ENCODE measurements at regions not wholly inside any gene's neighbourhood (a gene's known extent, or its start where the extent isn't known, plus 50 kb on each side); places are given as distances from the start of the nearest gene placed in this dataset.

DNA sequence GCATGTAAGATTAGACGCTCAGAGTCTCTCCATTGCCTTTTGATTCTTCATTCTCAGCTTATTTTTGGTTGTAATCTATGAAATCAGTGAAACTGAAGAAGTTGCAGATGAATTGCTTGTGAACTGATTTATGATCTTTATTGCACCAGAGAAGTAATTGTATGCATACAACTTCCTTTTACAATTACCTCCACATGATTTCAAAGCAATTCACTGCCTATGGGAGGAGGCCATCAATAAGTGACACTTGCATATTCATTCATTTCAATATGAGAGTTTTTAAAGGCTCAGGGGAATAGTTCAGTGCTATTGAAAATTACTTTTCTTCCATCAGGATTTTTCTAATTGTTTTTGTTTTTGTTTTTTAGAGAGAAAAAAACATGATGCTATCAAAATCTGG lies 222.3 kb downstream of the NKX6-1 start:
- TF ChIP-seq, protein P1, sequence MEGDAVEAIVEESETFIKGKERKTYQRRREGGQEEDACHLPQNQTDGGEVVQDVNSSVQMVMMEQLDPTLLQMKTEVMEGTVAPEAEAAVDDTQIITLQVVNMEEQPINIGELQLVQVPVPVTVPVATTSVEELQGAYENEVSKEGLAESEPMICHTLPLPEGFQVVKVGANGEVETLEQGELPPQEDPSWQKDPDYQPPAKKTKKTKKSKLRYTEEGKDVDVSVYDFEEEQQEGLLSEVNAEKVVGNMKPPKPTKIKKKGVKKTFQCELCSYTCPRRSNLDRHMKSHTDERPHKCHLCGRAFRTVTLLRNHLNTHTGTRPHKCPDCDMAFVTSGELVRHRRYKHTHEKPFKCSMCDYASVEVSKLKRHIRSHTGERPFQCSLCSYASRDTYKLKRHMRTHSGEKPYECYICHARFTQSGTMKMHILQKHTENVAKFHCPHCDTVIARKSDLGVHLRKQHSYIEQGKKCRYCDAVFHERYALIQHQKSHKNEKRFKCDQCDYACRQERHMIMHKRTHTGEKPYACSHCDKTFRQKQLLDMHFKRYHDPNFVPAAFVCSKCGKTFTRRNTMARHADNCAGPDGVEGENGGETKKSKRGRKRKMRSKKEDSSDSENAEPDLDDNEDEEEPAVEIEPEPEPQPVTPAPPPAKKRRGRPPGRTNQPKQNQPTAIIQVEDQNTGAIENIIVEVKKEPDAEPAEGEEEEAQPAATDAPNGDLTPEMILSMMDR (IDR thresholded peaks at IDR 0.05): no peak
- no peak for TF ChIP-seq POLR2A (IDR thresholded peaks at IDR 0.05)

All from vagina (tissue), 2 donors.